ENCODE measurements at regions not wholly inside any gene's neighbourhood (a gene's known extent, or its start where the extent isn't known, plus 50 kb on each side); places are given as distances from the start of the nearest gene placed in this dataset.

- no peak for DNase-seq (ENCODE audit: low spot score)
- no peak for TF ChIP-seq CTCF (IDR thresholded peaks at IDR 0.05; ENCODE audit: poor library complexity, severe bottlenecking)
- H3K36me3 ChIP-seq (ENCODE audit: low read depth) = no peaks in the 10 kb centered on the region
- peaks cover 21% of the 10 kb centered on the region for H3K4me1 ChIP-seq (ENCODE audit: insufficient read depth, poor library complexity, severe bottlenecking)
- H3K27ac ChIP-seq (ENCODE audit: poor library complexity, severe bottlenecking) = no peak overlapping the region
- H3K4me3 ChIP-seq (ENCODE audit: severe bottlenecking) = no peak overlapping the region
- H3K9me3 ChIP-seq (ENCODE audit: severe bottlenecking) = no peaks in the 10 kb centered on the region
- no peak for ATAC-seq (ENCODE audit: low read depth)
- no peaks in the 10 kb centered on the region for H3K27me3 ChIP-seq (ENCODE audit: insufficient read depth, poor library complexity, severe bottlenecking)
These were observed 790.5 kb downstream of the MCTP2 start for GRCh38 chr15:95021816-95022215.

GRCh38 chr15:95024351-95024750, 793.0 kb downstream of the MCTP2 start:
- DNase-seq (ENCODE audit: low spot score) (no peak), ATAC-seq (ENCODE audit: low read depth) (no peak)
- Histone ChIP-seq H3K4me1 (ENCODE audit: insufficient read depth, poor library complexity, severe bottlenecking) (peaks cover 9% of the 10 kb centered on the region), H3K4me3 (ENCODE audit: severe bottlenecking) (no peak overlapping the region), H3K9me3 (ENCODE audit: severe bottlenecking) (no peaks in the 10 kb centered on the region), H3K27me3 (ENCODE audit: insufficient read depth, poor library complexity, severe bottlenecking) (no peaks in the 10 kb centered on the region), H3K36me3 (ENCODE audit: low read depth) (no peaks in the 10 kb centered on the region), H3K27ac (ENCODE audit: poor library complexity, severe bottlenecking) (no peak overlapping the region)
- peak; percentile 75 for TF ChIP-seq CTCF (IDR thresholded peaks at IDR 0.05; ENCODE audit: poor library complexity, severe bottlenecking)

- Histone ChIP-seq H3K9me3 (ENCODE audit: severe bottlenecking) (peaks cover 3% of the 10 kb centered on the region), H3K4me1 (ENCODE audit: insufficient read depth, poor library complexity, severe bottlenecking) (peaks cover 3% of the 10 kb centered on the region), H3K27ac (ENCODE audit: poor library complexity, severe bottlenecking) (no peak overlapping the region), H3K4me3 (ENCODE audit: severe bottlenecking) (no peak overlapping the region), H3K36me3 (ENCODE audit: low read depth) (no peaks in the 10 kb centered on the region), H3K27me3 (ENCODE audit: insufficient read depth, poor library complexity, severe bottlenecking) (no peaks in the 10 kb centered on the region)
- TF ChIP-seq CTCF (IDR thresholded peaks at IDR 0.05; ENCODE audit: poor library complexity, severe bottlenecking) = peak; percentile 98
- DNase-seq (ENCODE audit: low spot score) (no peak), ATAC-seq (ENCODE audit: low read depth) (peak; percentile 94)
These were observed 794.8 kb downstream of the MCTP2 start for GRCh38 chr15:95025924-95026728.

GRCh38 chr15:95027981-95028380, 796.6 kb downstream of the MCTP2 start:
- Histone ChIP-seq H3K27ac (ENCODE audit: poor library complexity, severe bottlenecking) (no peak overlapping the region), H3K27me3 (ENCODE audit: insufficient read depth, poor library complexity, severe bottlenecking) (no peaks in the 10 kb centered on the region), H3K4me1 (ENCODE audit: insufficient read depth, poor library complexity, severe bottlenecking) (peaks cover 3% of the 10 kb centered on the region), H3K36me3 (ENCODE audit: low read depth) (no peaks in the 10 kb centered on the region), H3K9me3 (ENCODE audit: severe bottlenecking) (peaks cover 3% of the 10 kb centered on the region), H3K4me3 (ENCODE audit: severe bottlenecking) (no peak overlapping the region)
- ATAC-seq (ENCODE audit: low read depth) (no peak), DNase-seq (ENCODE audit: low spot score) (no peak)
- TF ChIP-seq CTCF (IDR thresholded peaks at IDR 0.05; ENCODE audit: poor library complexity, severe bottlenecking) = no peak

GRCh38 chr15:95032156-95032555, 800.8 kb downstream of the MCTP2 start:
- ATAC-seq (ENCODE audit: low read depth) = no peak
- H3K27me3 ChIP-seq (ENCODE audit: insufficient read depth, poor library complexity, severe bottlenecking) = no peaks in the 10 kb centered on the region
- H3K27ac ChIP-seq (ENCODE audit: poor library complexity, severe bottlenecking) = no peak overlapping the region
- TF ChIP-seq CTCF (IDR thresholded peaks at IDR 0.05; ENCODE audit: poor library complexity, severe bottlenecking) = no peak
- H3K36me3 ChIP-seq (ENCODE audit: low read depth) = no peaks in the 10 kb centered on the region
- no peak overlapping the region for H3K4me3 ChIP-seq (ENCODE audit: severe bottlenecking)
- peaks cover 3% of the 10 kb centered on the region for H3K4me1 ChIP-seq (ENCODE audit: insufficient read depth, poor library complexity, severe bottlenecking)
- DNase-seq (ENCODE audit: low spot score) = no peak
- H3K9me3 ChIP-seq (ENCODE audit: severe bottlenecking) = peaks cover 3% of the 10 kb centered on the region
